Fibroblast of villous mesenchyme (primary cell): ENCODE measurements at regions not wholly inside any gene's neighbourhood (a gene's known extent, or its start where the extent isn't known, plus 50 kb on each side); places are given as distances from the start of the nearest gene placed in this dataset.

Source experiments
- DNase-seq: peaks from one replicate; pipeline ENCODE4 v3.0.0-alpha.2; 2010; ENCODE audit warnings: low read depth
- H3K4me3 ChIP-seq: 2 replicates; pipeline ENCODE4 v1.5.1; 2011; ENCODE audit warnings: low read depth, mild to moderate bottlenecking, low read length
- TF ChIP-seq, protein P1 (sequence below): IDR thresholded peaks from 2 replicates; pipeline ENCODE4 v1.5.1; 2012; ENCODE audit warnings: low read depth, mild to moderate bottlenecking, low read length; ENCODE audit not compliant: insufficient read depth

DNA sequence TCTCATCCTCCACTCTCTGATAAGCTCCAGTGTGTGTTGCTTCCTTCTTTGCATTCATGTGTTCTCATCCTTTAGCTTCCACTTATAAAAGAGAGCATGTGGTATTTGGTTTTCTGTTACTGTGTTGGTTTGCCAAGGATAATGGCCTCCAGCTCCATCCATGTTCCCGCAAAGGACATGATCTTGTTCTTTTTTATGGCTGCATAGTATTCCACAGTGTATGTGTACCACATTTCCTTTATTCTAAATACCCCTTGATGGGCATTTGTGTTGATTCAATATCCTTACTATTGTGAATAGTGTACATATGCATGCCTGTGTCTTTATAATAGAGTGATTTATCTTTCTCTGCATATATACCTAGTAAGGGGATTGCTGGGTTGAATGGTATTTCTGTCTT is 155.1 kb downstream of the DCK start:
- H3K4me3 ChIP-seq = no peak overlapping the region
- DNase-seq = no peak
- TF ChIP-seq, protein P1, sequence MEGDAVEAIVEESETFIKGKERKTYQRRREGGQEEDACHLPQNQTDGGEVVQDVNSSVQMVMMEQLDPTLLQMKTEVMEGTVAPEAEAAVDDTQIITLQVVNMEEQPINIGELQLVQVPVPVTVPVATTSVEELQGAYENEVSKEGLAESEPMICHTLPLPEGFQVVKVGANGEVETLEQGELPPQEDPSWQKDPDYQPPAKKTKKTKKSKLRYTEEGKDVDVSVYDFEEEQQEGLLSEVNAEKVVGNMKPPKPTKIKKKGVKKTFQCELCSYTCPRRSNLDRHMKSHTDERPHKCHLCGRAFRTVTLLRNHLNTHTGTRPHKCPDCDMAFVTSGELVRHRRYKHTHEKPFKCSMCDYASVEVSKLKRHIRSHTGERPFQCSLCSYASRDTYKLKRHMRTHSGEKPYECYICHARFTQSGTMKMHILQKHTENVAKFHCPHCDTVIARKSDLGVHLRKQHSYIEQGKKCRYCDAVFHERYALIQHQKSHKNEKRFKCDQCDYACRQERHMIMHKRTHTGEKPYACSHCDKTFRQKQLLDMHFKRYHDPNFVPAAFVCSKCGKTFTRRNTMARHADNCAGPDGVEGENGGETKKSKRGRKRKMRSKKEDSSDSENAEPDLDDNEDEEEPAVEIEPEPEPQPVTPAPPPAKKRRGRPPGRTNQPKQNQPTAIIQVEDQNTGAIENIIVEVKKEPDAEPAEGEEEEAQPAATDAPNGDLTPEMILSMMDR = no peak

DNA sequence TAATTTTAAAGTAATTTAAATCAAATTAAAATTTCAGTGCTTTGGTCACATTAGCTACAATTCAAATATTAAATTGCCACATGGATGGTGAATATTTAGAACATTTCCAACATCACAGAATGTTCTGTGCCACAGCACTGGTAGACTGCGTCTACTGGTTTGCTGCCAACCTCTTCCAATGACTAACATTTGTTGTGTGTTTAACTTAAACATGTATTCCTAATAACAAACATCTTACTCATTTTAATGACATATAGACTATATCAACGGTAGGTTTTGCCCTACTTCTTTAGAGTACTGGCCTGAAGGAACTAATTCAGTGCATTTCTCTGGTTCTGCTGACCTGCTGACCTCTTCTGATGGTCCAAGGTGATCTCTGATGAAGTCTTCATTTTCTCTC is 157.6 kb downstream of the DCK start:
- H3K4me3 ChIP-seq = no peak overlapping the region
- TF ChIP-seq, protein P1 = no peak
- DNase-seq = no peak

DNA sequence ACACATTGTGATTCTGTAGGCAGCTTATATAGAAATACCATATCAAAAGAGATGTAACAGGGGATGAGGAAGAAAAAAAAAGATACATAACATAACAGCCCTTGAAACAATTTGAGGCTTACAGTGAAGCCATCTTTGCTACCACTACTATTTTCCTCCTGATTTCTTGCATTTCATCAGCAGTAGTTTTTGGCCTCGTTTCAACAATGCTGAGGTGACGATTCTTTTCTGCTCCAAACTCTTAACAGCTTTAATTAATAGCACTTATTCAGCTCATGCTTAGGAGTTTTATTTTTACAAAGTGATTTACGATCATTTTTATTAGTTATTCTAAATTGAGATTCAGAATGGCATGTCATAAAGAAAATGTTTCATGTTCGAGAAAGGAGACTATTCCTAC is 163.2 kb downstream of the DCK start:
- no peak overlapping the region for H3K4me3 ChIP-seq
- TF ChIP-seq, protein P1 = no peak
- DNase-seq = no peak

DNA sequence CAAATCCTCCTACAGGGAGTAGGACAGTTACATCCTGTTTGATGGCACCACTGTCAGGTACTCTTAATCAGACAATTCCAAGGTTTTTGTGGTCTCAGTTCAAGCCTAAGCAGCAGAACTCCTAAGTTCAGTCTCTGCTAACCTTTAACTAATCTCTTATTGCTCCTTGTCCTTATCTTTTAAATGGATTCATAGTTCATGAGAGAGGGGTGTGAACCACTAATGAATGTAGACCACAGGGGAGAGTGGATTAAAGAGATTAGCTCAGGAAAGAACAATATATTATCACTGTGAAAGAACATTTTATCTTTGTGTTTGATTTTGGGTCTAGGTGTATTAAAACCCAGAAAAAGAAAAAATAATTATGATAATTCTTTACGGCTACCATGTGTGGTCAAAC is 168.9 kb downstream of the DCK start:
- DNase-seq = no peak
- no peak overlapping the region for H3K4me3 ChIP-seq
- TF ChIP-seq, protein P1 = no peak

DNA sequence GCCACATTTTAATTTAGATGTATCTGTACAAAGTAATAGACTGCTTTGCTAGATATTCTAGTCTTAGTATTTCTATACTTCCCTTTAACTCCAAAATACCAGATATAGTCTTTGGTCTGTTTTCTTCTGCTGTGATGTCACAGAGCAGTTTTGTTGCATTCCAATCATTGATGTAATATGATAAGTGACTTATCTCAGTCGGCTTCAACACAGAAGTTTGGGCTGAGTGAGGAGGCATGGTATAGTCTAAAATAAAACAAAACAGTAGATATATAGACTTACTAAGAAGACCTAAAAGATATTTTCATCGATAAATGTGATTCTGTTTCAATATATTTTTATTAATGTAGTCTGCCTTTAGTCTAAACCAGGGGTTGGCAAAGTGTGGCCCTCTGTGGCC is 169.9 kb downstream of the DCK start:
- H3K4me3 ChIP-seq = no peak overlapping the region
- no peak for DNase-seq
- TF ChIP-seq, protein P1 = no peak

DNA sequence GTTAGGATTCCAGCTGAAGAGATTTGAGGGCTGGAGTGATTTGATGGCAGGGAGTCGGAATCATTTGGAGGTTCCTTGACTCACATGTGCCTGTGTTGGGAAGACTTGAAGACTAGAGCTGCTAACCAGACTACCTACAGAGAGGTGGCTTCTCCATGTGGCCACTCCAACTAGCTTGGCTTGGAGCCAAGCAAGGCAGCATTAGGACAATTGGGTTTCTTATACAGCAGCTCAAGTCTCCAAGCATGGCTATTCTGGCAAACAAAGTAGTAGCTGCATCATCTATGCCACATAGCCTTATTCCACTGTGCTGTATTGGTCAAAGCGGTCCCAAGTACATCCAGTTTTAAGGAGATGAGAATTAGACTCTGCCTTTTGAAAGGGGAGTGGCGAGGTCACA is 171.7 kb upstream of the SLC4A4 start:
- H3K4me3 ChIP-seq = no peak overlapping the region
- TF ChIP-seq, protein P1 = no peak
- DNase-seq = no peak

DNA sequence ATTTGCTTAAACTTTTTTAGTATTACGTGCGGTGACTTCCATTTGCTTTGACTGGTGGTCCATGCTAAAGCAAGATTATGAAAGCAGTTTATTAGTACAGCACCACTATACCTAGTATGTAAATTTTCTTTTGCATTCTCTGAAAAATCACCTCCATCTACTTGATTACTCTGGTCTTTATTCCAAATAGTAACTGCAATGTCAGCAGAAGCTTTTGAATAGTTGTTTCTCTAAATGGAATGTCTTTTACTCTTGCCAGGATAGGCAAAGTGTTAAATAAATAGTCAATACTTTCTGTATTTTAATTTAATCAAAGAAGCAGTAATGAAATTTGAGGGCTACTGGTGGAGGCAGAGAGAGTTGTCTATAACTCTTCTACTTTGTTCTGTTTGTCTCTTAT is 167.2 kb upstream of the SLC4A4 start:
- TF ChIP-seq, protein P1 = no peak
- H3K4me3 ChIP-seq = no peak overlapping the region
- no peak for DNase-seq
